GM23338 (cell line): ENCODE measurements at regions not wholly inside any gene's neighbourhood (a gene's known extent, or its start where the extent isn't known, plus 50 kb on each side); places are given as distances from the start of the nearest gene placed in this dataset.

Experiments
- ATAC-seq: fragments of 200-7000 bp; cut with Tn5 transposase; 3 replicates; pipeline ENCODE4 v1.9.1; 2020
- DNase-seq: peaks from one replicate; pipeline ENCODE4 v3.0.0-alpha.2; 2015; ENCODE audit warnings: low spot score
- H2AFZ ChIP-seq: fragments of 200-600 bp; sonication (generic); 2 replicates; pipeline ENCODE4 v1.8.0; 2016; ENCODE audit warnings: antibody characterized with exemption, mild to moderate bottlenecking, moderate library complexity
- H3F3A ChIP-seq: fragments of 200-600 bp; sonication (generic); replicated peaks from 2 replicates; pipeline ENCODE4 v1.8.0; 2017; ENCODE audit warnings: antibody characterized with exemption, mixed run types, low read depth
- H3K27ac ChIP-seq: fragments of 200-600 bp; sonication (generic); 2 replicates; pipeline ENCODE4 v1.6.1; 2016; ENCODE audit warnings: low read depth
- H3K27me3 ChIP-seq: fragments of 200-600 bp; sonication (generic); 2 replicates; pipeline ENCODE4 v1.8.0; 2016; ENCODE audit warnings: mild to moderate bottlenecking, mixed run types, moderate library complexity; ENCODE audit not compliant: insufficient read depth
- H3K36me3 ChIP-seq: fragments of 200-600 bp; sonication (generic); 2 replicates; pipeline ENCODE4 v1.8.0; 2016; ENCODE audit warnings: mild to moderate bottlenecking; ENCODE audit not compliant: insufficient read depth
- H3K4me1 ChIP-seq: fragments of 200-600 bp; sonication (generic); 2 replicates; pipeline ENCODE4 v1.8.0; 2016; ENCODE audit warnings: mild to moderate bottlenecking, moderate library complexity; ENCODE audit not compliant: insufficient read depth
- H3K4me2 ChIP-seq: fragments of 200-600 bp; sonication (generic); 2 replicates; pipeline ENCODE4 v1.7.1; 2017; ENCODE audit warnings: mixed run types
- H3K4me3 ChIP-seq: fragments of 200-600 bp; sonication (generic); 2 replicates; pipeline ENCODE4 v1.6.1; 2016; ENCODE audit warnings: mixed run types
- H3K79me2 ChIP-seq: fragments of 200-600 bp; sonication (generic); replicated peaks from 2 replicates; pipeline ENCODE4 v1.8.0; 2017; ENCODE audit warnings: mild to moderate bottlenecking; ENCODE audit not compliant: insufficient read depth
- H3K9me2 ChIP-seq: fragments of 200-600 bp; sonication (generic); 2 replicates; pipeline ENCODE4 v1.8.0; 2017; ENCODE audit not compliant: insufficient read depth
- H4K20me1 ChIP-seq: fragments of 200-600 bp; sonication (generic); replicated peaks from 2 replicates; pipeline ENCODE4 v1.8.0; 2017; ENCODE audit warnings: mild to moderate bottlenecking; ENCODE audit not compliant: insufficient read depth
- H3K27ac Mint-ChIP-seq: 2 replicates; pipeline ENCODE4 v1.8.0; 2020; ENCODE audit warnings: inconsistent platforms, mild to moderate bottlenecking, moderate library complexity, mixed read lengths
- H3K27me3 Mint-ChIP-seq: 3 replicates; pipeline ENCODE4 v1.8.0; 2022; ENCODE audit warnings: low read depth, mild to moderate bottlenecking, moderate library complexity, mixed read lengths, inconsistent platforms; ENCODE audit not compliant: insufficient read depth, poor library complexity
- H3K36me3 Mint-ChIP-seq: 3 replicates; pipeline ENCODE4 v1.8.0; 2021; ENCODE audit warnings: low read depth, mild to moderate bottlenecking, inconsistent platforms, moderate library complexity, mixed read lengths
- H3K4me1 Mint-ChIP-seq: 3 replicates; pipeline ENCODE4 v1.8.0; 2020; ENCODE audit warnings: mild to moderate bottlenecking, inconsistent platforms, mixed read lengths
- H3K4me3 Mint-ChIP-seq: 3 replicates; pipeline ENCODE4 v1.8.0; 2021; ENCODE audit warnings: moderate library complexity, mild to moderate bottlenecking, inconsistent platforms, mixed read lengths
- H3K9me3 Mint-ChIP-seq: 3 replicates; pipeline ENCODE4 v1.8.0; 2020; ENCODE audit warnings: moderate library complexity, mild to moderate bottlenecking, inconsistent platforms, mixed read lengths
- CREB1 ChIP-seq: fragments of 250-450 bp; sonication (Bioruptor Pico); IDR thresholded peaks from 2 replicates; pipeline ENCODE4 v1.5.0; 2020; ENCODE audit warnings: low read depth, mild to moderate bottlenecking, moderate library complexity
- NANOG ChIP-seq: IDR thresholded peaks from 2 replicates; pipeline ENCODE4 v1.6.1; 2016; ENCODE audit warnings: antibody characterized with exemption, borderline replicate concordance
- ZNF114 ChIP-seq: fragments of 250-450 bp; sonication (Bioruptor Pico); IDR thresholded peaks from 2 replicates; pipeline ENCODE4 v1.5.0; 2020; ENCODE audit warnings: mild to moderate bottlenecking, moderate library complexity
- ZNF331 ChIP-seq: fragments of 250-450 bp; sonication (Bioruptor Pico); IDR thresholded peaks from 2 replicates; pipeline ENCODE4 v1.5.0; 2020; ENCODE audit warnings: low read depth, mild to moderate bottlenecking, moderate library complexity
- ZNF462 ChIP-seq: fragments of 250-450 bp; sonication (Bioruptor Pico); IDR thresholded peaks from 2 replicates; pipeline ENCODE4 v1.5.0; 2020; ENCODE audit warnings: mild to moderate bottlenecking, moderate library complexity

- no peaks in the 10 kb centered on the region for H3F3A ChIP-seq
- DNase-seq: peak; percentile 94
- peaks cover 2% of the 10 kb centered on the region; the same call in 1 of the 2 replicates for H3K9me2 ChIP-seq
- no peak overlapping the region for H2AFZ ChIP-seq
- peaks cover 55% of the 10 kb centered on the region for H3K4me1 Mint-ChIP-seq
- H3K79me2 ChIP-seq: no peaks in the 10 kb centered on the region
- peaks cover 11% of the 10 kb centered on the region for H3K27me3 Mint-ChIP-seq
- H3K27me3 ChIP-seq: no peaks in the 10 kb centered on the region
- H3K9me3 Mint-ChIP-seq: no peaks in the 10 kb centered on the region
- peak overlapping the region; percentile 1; the same call in 1 of the 2 replicates for H3K4me3 ChIP-seq
- H3K27ac ChIP-seq: peak overlapping the region; percentile 33; the same call in 1 of the 2 replicates
- no peaks in the 10 kb centered on the region for H3K36me3 ChIP-seq
- no peaks in the 10 kb centered on the region for H3K36me3 Mint-ChIP-seq
- H3K27ac Mint-ChIP-seq: peak overlapping the region; percentile 74; the same call in 1 of the 2 replicates
- peaks cover 25% of the 10 kb centered on the region for H3K4me1 ChIP-seq
- peak; percentile 95 for ATAC-seq
- peak overlapping the region; percentile 56 for H3K4me2 ChIP-seq
- TF ChIP-seq CREB1 (CRISPR knock-in tag): 0 out of 2 replicates have a peak, but pooled peaks have one; percentile 32
- TF ChIP-seq ZNF331: no peak
- peak; percentile 90 for TF ChIP-seq NANOG
- peak; percentile 91; the same call in 1 of the 2 replicates for TF ChIP-seq ZNF462 (CRISPR knock-in tag)
- TF ChIP-seq ZNF114 (CRISPR knock-in tag): 0 out of 2 replicates have a peak, but pooled peaks have one; percentile 29
- H3K4me3 Mint-ChIP-seq: peak overlapping the region; percentile 43; the same call in 2 of the 3 replicates
- no peaks in the 10 kb centered on the region for H4K20me1 ChIP-seq
Observed at GRCh38 chr12:67519484-67520433, 128.8 kb upstream of the DYRK2 start.
